MM.1S (cell line): ENCODE measurements at regions not wholly inside any gene's neighbourhood (a gene's known extent, or its start where the extent isn't known, plus 50 kb on each side); places are given as distances from the start of the nearest gene placed in this dataset.

ENCODE experiments used
- CTCF ChIP-seq: fragments of 300-600 bp; sonication (generic); IDR thresholded peaks from 2 replicates; pipeline ENCODE4 v1.5.1; 2016; ENCODE audit warnings: antibody characterized with exemption, low read length, mixed read lengths
- EZH2 ChIP-seq: fragments of 300-600 bp; sonication (generic); optimal IDR thresholded peaks from 2 replicates; pipeline ENCODE3; 2017; ENCODE audit warnings: low read depth, mild to moderate bottlenecking, antibody characterized with exemption, low read length, mixed read lengths

GRCh38 chr12:87336814-87337336 lies 692.3 kb downstream of the C12orf50 start:
- TF ChIP-seq CTCF (no peak), EZH2 (no peak)
